ENCODE measurements at regions not wholly inside any gene's neighbourhood (a gene's known extent, or its start where the extent isn't known, plus 50 kb on each side); places are given as distances from the start of the nearest gene placed in this dataset.

DNA sequence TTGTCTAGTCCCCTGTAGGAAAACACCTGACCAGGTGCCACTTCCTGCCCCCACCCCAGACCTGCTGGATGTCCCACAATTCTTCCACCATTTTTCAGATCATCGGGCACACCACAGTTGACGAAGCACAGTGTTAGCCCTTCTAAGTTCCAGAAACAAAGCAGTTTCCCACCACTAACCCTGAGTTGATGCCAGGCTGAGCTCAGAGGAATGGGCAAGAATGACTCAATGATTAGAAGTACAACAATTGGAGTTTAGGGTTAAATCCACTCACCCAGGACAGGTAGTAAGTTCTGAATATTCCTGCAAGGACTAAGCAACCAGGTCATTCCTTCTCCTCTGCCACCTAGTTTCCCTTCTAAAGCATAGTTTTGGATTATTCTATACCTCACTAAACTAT lies 979.8 kb downstream of the BCL11B start:
- TF ChIP-seq, protein P1, sequence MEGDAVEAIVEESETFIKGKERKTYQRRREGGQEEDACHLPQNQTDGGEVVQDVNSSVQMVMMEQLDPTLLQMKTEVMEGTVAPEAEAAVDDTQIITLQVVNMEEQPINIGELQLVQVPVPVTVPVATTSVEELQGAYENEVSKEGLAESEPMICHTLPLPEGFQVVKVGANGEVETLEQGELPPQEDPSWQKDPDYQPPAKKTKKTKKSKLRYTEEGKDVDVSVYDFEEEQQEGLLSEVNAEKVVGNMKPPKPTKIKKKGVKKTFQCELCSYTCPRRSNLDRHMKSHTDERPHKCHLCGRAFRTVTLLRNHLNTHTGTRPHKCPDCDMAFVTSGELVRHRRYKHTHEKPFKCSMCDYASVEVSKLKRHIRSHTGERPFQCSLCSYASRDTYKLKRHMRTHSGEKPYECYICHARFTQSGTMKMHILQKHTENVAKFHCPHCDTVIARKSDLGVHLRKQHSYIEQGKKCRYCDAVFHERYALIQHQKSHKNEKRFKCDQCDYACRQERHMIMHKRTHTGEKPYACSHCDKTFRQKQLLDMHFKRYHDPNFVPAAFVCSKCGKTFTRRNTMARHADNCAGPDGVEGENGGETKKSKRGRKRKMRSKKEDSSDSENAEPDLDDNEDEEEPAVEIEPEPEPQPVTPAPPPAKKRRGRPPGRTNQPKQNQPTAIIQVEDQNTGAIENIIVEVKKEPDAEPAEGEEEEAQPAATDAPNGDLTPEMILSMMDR (IDR thresholded peaks at IDR 0.05; ENCODE audit: low read depth, low read length) = no peak
- TF ChIP-seq POLR2A (IDR thresholded peaks at IDR 0.05; ENCODE audit: extremely low read depth, insufficient read length) (no peak), MYC (IDR thresholded peaks at IDR 0.05; ENCODE audit: low read depth, low read length) (no peak)
- TF ChIP-seq, protein P2, sequence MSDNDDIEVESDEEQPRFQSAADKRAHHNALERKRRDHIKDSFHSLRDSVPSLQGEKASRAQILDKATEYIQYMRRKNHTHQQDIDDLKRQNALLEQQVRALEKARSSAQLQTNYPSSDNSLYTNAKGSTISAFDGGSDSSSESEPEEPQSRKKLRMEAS (IDR thresholded peaks at IDR 0.05; ENCODE audit: low read depth, low read length) = no peak

Measured in NB4 (cell line).